GM19238 (cell line): ENCODE measurements at regions not wholly inside any gene's neighbourhood (a gene's known extent, or its start where the extent isn't known, plus 50 kb on each side); places are given as distances from the start of the nearest gene placed in this dataset.
"Not testable (repeated sequence)": the region's sequence is repeated elsewhere in the genome, so short reads cannot be mapped to it uniquely, and the experiment has no call there.

Source experiments
- DNase-seq: peaks from one replicate; pipeline ENCODE4 v3.0.0; 2011; ENCODE audit warnings: low spot score; ENCODE audit not compliant: insufficient read length

DNA sequence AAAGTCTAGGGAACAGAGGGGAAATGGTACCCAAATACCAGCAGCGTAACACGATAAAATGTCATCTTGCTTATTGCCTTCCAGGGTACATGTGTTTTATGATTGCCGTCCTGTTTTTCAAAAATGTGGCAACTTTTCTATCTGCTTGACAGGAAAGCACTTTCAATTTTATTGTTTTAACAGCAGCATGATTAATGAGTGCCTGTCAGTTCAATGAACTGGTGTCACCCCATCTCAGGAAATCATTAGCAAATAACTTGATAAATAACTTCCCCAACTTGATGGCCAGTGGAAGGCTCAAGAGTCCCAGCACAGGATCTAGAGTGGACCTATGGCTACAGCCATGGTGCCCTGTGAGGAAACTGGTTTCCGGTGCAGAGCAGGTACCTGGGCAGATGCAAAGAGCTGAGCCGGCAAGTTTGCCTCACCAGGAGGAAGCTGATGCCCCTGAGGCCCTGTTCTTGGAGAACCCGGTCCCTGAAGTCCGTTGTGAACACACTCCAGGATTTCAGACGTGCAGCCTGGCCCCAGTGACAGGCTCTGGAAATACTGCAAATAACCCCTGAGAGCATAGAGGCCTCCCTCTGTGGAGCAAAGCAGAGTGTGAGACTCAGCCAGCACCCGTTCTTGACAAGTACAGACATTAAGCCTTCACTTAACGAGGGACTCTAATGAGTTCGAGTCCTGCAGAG lies 173.5 kb upstream of the SFSWAP start:
- DNase-seq = no peak

GRCh38 chr12:131539381-131539780 lies 171.5 kb upstream of the SFSWAP start:
- no peak for DNase-seq

GRCh38 chr12:131540138-131540623 lies 170.7 kb upstream of the SFSWAP start:
- no peak for DNase-seq

DNA sequence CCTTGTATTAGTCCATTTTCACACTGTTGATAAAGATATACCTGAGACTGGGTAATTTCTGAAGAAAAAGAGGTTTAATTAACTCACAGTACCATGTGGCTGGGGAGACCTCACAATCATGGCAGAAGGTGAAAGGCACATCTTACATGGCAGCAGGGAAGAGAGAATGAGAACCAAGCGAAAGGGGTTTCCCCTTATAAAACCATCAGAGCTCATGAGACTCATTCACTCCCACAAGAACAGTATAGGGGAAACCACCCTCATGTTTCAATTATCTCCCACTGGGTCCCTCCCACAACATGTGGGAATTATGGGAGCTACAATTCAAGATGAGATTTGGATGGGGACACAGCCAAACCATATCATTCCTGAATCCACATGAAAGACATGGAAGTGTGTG lies 169.4 kb upstream of the SFSWAP start:
- DNase-seq = not testable (repeated sequence)

DNA sequence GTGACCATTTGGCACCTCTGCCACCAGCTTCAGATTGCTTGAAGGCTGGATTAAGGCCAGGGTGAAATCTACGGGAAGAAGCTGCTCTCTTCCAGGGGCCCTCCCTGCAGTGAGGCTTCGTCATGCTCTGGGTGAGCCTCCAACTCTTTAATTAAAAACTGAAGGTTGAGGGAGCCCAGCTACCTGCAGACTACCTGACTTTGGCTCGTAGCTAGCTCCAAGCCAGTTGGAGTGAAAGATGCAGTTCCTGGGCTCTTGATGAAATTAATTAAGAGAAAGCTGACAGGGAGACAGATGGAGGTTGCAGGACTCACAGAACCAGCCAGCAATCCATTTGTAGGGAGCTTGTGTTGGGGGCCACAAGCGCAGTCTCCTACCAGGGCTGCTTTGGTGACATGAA lies 168.5 kb upstream of the SFSWAP start:
- no peak for DNase-seq

DNA sequence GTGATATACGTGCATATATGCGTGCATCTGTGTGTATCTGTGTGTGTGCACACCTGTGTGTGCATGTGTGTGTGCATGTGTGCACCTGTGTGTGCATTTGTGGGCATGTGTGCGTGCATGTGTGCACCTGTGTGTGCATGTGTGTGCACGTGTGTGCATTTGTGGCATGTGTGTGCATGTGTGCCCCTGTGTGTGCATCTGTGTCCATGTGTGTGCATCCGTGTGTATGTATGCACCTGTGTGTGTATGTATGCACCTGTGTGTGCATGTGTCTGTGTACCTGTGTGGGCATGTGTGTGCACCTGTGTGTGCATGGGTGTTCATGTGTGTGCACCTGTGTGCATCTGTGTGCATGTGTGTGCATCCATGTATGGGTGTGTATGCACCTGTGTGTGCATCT lies 167.8 kb upstream of the SFSWAP start:
- no peak for DNase-seq

DNA sequence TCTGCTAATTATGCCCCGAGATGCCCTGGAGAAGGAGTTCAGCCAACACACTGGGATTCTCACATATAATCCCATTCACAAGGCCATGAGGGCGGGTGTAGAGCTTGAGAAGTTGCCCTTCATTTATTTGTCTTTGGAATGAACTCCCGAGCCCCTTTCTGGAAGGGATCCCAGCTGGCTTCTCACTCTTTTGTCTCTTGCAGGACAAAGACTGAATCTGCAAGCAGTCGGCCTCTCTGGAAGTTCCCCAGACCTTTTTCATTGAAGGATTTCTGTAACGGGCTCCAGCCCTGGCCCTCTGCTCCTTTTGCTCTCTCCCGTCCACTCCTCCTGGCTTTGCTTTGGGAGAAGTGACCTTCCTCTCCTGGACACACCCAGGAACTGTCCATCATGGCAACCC lies 163.3 kb upstream of the SFSWAP start:
- no peak for DNase-seq

DNA sequence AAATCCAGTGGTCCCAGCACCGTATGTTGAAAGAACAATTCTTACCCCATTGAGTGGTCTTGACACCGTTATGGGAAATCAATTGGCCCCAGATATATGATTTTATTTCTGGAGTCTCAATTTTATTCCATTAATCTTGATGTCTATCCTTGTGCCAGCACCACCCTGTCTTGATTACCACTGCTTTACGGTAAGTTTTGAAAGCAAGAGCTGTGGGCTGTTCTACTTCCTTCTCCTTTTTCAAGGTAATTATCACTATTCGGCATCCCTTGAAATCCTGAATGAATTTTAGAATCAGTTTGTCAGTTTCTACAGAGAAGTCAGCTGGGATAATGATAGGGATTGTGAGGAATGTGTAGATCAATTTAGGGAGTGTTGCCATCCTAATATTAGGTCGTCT lies 160.8 kb upstream of the SFSWAP start:
- no peak for DNase-seq

DNA sequence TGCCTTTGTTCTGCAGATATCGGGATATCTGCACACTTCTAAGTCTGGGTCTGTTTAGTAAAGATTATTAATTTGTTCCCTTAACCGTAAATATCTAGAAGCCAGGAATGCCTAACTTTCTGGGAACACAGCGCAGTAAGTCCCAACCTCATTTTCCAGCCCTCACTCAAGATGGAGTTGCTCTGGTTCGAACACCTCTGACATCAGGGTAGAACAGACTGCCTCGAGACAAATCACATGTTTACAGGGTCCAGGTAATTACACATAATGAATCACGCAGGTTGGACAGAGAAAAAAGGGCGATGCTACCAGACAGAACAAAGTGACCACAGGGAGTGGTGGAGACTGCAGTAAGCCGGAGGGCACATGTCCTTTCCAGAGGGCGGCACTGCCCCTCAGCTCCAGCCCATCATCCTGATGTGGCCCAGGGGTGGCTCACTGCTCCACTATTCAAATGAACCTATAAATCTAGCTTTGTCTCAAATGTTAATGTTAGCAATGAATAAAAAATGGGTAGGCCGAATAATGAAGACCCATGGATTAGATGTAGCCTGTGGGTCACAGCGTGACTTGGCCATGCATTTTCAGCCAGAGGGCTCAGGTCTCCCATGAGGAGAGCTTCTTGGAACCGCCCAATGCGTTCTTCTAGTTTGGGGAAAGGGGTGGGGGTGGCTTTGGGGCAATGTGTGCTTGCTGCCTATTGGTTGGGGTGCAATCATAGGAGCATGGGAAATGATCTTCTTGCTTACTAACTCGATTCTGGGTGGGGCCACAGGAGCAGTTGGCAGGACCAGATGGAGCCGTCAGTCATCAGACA lies 159.0 kb upstream of the SFSWAP start:
- no peak for DNase-seq

DNA sequence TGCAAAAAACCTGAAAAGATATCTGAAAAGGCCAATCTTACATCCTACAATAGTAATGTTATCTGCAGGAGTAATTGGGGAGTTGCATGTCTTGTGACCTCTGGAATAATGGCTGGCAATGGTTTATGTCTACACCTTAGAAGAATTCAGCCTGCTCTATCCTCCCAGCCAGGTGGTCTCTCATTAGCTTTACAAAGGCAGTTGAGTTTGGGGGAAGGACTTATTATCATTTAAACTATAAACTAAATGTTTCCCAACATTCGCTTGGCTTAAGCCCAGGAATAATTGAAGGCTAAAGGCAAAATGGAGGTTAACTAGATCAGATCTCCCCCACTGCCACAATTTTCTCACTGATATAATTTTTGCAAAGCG lies 158.4 kb upstream of the SFSWAP start:
- DNase-seq = no peak

DNA sequence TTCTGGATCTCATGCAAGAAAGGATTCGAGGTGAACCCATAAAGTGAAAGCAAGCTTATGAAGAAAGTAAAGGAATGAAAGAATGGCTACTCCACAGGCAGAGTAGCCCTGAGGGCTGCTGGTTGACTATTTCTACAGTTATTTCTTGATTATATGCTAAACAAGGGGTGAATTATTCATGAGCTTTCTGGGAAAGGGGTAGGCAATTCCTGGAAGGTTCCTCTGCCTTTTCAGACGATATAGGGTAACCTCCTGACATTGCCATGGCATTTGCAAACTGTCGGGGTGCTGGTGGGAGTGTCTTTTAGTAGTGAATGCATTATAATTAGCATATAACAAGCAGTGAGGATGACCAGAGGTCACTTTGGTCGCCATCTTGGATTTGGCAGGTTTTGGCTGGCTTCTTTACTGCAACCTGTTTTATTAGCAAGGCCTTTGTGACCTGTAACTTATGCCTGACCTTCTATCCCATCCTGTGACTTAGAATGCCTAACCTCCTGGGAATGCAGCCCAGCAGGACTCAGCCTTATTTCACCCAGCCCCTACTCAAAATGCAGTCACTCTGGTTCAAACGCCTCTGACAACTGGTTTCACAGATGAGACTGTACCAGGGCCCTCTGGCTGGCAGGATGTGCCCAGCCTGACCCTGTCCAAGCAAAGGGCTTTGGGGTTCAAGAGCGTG lies 157.7 kb upstream of the SFSWAP start:
- DNase-seq = no peak

- DNase-seq = no peak
Observed at GRCh38 chr12:131555197-131555846, 155.6 kb upstream of the SFSWAP start.

- DNase-seq = no peak
Observed at GRCh38 chr12:131555866-131556265, 155.0 kb upstream of the SFSWAP start.

GRCh38 chr12:131557078-131557709 lies 153.7 kb upstream of the SFSWAP start:
- DNase-seq = no peak

DNA sequence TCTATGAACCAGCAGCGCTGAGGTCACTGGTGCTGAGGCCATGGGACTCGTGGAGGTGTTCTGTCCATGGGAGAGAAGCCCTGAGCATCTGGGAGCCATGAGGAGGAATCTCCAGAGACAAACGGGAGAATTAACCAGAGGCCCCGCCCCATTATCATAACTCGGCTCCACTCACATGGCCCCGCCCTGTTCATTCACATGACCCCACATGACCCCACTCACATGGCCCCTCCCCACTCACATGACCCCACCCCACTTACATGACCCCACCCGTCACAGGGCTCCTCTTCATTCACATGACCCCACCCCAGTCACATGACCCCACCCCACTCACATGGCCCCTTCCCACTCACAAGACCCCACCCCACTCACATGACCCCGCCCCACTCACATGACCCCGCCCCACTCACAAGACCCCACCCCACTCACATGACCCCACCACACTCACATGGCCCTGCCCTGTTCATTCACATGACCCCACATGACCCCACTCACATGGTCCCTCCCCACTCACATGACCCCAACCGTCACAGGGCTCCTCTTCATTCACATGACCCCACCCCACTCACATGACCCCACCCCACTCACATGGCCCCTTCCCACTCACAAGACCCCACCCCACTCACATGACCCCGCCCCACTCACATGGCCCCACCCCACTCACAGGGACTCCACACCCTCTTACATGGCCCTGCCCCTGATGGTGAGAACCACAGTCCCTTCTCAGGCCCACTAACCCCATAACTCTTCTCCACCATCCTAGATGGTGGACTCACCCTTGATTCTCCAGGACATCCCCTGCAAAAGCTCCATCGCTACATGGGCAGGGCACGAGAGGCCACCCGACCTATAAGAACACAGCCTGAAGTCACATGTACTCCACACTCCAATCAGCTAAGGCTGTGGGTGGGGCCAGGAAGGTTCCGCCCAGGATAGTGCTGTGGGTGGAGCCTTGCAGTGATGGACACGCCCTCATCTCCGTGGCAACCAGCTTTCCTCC lies 151.1 kb upstream of the SFSWAP start:
- DNase-seq = no peak

DNA sequence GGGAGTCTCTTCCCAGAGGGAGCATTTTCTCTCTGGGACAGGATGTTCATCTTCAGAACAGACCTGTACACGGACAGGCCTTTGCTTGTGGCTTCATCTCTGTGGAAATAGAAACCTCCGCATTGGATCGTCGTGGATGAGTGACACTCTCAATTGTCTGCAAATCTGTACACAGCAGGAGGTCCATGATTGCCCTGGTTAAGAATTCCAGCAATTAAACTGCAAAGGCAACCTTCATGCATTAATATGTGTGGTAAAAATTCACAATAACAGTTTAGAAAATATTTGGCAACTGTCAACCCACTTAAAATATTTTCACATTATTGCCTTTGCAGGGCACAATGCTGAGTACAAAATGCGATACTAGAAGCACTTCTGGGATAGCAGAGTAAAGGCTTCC lies 149.8 kb upstream of the SFSWAP start:
- no peak for DNase-seq

- DNase-seq = no peak
Observed at GRCh38 chr12:131561891-131562684, 148.8 kb upstream of the SFSWAP start.

DNA sequence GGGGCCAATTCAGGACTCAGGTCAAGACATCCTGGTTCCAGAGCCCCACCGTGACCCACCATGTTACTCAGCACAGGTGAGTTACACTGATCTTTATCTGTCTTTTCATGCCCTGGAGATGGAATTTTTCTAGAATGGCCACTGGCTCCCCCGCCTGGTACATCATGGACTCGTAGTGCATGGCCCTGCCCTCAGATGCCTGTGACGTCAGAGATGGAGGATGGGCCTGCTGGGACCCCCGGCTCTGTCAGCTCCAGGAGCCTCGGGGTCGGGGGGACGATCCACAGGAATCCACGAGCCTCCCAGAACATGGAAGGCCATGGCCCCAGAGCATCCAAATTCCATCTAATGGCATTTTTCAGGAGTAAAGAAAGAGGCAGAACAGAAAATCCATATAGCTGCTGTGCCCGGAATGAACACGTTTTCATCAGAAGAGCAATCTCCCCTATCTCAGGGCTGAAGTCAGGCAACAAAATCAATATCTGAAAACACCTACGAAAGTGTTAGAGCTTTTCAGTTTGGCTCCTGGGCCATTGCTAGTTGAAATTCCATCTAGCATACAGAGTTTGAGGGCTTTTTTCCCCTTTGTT lies 146.7 kb upstream of the SFSWAP start:
- not testable (repeated sequence) for DNase-seq

- DNase-seq = no peak
Observed at GRCh38 chr12:131564845-131565244, 146.0 kb upstream of the SFSWAP start.
